22Rv1 (cell line): ENCODE measurements at regions not wholly inside any gene's neighbourhood (a gene's known extent, or its start where the extent isn't known, plus 50 kb on each side); places are given as distances from the start of the nearest gene placed in this dataset.

Experiments used
- CTCF ChIP-seq: fragments of 450-650 bp; IDR thresholded peaks from 2 replicates; pipeline ENCODE4 v1.5.1; 2017; ENCODE audit warnings: mild to moderate bottlenecking
- ZFX ChIP-seq: fragments of 450-650 bp; IDR thresholded peaks from 2 replicates; pipeline ENCODE4 v1.6.1; 2017; ENCODE audit warnings: antibody characterized with exemption, borderline replicate concordance

- TF ChIP-seq CTCF (peak; percentile 53), ZFX (no peak)
Observed at GRCh38 chr4:90025248-90025647, 101.9 kb upstream of the CCSER1 start.
